NT2/D1 (cell line): ENCODE measurements at regions not wholly inside any gene's neighbourhood (a gene's known extent, or its start where the extent isn't known, plus 50 kb on each side); places are given as distances from the start of the nearest gene placed in this dataset.

ENCODE experiments used
- SUZ12 ChIP-seq: IDR thresholded peaks from 2 replicates; pipeline ENCODE4 v1.6.1; 2011; ENCODE audit not compliant: insufficient read length, insufficient read depth; ENCODE audit errors: extremely low read depth
- YY1 ChIP-seq: IDR thresholded peaks from 2 replicates; pipeline ENCODE4 v1.6.1; 2011; ENCODE audit not compliant: insufficient read length, insufficient read depth
- ZNF274 ChIP-seq: IDR thresholded peaks from 2 replicates; pipeline ENCODE4 v1.6.1; 2011; ENCODE audit warnings: mild to moderate bottlenecking, low read depth, low read length

DNA sequence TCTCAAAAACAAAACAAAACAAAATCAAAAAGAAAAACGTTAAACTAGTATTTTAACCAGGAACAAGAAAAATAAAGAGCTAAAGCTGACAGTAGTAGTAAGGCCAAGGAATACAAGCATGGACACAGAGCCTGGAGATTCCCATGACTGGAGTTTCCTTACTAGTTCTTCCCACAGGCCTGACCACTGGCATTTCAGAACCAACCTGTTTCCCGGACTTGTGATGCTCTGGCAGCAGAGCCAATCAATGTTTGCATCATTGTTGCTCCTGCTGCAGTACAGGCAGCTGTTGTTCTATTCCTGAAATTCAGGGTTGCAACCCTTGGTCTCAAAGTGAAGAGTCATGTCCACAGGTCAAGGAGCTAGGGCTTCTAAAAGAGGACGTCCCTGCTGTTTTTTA lies 111.3 kb upstream of the WARS2 start:
- no peak for TF ChIP-seq ZNF274
- TF ChIP-seq YY1: no peak
- TF ChIP-seq SUZ12: no peak
